ENCODE measurements at regions not wholly inside any gene's neighbourhood (a gene's known extent, or its start where the extent isn't known, plus 50 kb on each side); places are given as distances from the start of the nearest gene placed in this dataset.

- TF ChIP-seq, protein P1, sequence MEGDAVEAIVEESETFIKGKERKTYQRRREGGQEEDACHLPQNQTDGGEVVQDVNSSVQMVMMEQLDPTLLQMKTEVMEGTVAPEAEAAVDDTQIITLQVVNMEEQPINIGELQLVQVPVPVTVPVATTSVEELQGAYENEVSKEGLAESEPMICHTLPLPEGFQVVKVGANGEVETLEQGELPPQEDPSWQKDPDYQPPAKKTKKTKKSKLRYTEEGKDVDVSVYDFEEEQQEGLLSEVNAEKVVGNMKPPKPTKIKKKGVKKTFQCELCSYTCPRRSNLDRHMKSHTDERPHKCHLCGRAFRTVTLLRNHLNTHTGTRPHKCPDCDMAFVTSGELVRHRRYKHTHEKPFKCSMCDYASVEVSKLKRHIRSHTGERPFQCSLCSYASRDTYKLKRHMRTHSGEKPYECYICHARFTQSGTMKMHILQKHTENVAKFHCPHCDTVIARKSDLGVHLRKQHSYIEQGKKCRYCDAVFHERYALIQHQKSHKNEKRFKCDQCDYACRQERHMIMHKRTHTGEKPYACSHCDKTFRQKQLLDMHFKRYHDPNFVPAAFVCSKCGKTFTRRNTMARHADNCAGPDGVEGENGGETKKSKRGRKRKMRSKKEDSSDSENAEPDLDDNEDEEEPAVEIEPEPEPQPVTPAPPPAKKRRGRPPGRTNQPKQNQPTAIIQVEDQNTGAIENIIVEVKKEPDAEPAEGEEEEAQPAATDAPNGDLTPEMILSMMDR (conservative IDR thresholded peaks at IDR 0.05 in 1 of 2, IDR thresholded peaks at IDR 0.05 in 1 of 2; ENCODE audit: extremely low read depth in 1 of 2, insufficient read depth in 1 of 2, low read depth in 1 of 2, low read length in 2 of 2) = no peak
- no peak for TF ChIP-seq EZH2 (IDR thresholded peaks at IDR 0.05; ENCODE audit: borderline replicate concordance, low read length)
Observed at GRCh38 chr11:69930081-69931059, 111.2 kb upstream of the FGF3 start.

Data from mammary epithelial cell (primary cell).